22Rv1 (cell line): ENCODE measurements at regions not wholly inside any gene's neighbourhood (a gene's known extent, or its start where the extent isn't known, plus 50 kb on each side); places are given as distances from the start of the nearest gene placed in this dataset.
"Not testable (repeated sequence)": the region's sequence is repeated elsewhere in the genome, so short reads cannot be mapped to it uniquely, and the experiment has no call there.

Experiments used
- H3K27ac ChIP-seq: fragments of 450-650 bp; 2 replicates; pipeline ENCODE4 v1.5.1; 2017
- CTCF ChIP-seq: fragments of 450-650 bp; IDR thresholded peaks from 2 replicates; pipeline ENCODE4 v1.5.1; 2017; ENCODE audit warnings: mild to moderate bottlenecking
- ZFX ChIP-seq: fragments of 450-650 bp; IDR thresholded peaks from 2 replicates; pipeline ENCODE4 v1.6.1; 2017; ENCODE audit warnings: antibody characterized with exemption, borderline replicate concordance

DNA sequence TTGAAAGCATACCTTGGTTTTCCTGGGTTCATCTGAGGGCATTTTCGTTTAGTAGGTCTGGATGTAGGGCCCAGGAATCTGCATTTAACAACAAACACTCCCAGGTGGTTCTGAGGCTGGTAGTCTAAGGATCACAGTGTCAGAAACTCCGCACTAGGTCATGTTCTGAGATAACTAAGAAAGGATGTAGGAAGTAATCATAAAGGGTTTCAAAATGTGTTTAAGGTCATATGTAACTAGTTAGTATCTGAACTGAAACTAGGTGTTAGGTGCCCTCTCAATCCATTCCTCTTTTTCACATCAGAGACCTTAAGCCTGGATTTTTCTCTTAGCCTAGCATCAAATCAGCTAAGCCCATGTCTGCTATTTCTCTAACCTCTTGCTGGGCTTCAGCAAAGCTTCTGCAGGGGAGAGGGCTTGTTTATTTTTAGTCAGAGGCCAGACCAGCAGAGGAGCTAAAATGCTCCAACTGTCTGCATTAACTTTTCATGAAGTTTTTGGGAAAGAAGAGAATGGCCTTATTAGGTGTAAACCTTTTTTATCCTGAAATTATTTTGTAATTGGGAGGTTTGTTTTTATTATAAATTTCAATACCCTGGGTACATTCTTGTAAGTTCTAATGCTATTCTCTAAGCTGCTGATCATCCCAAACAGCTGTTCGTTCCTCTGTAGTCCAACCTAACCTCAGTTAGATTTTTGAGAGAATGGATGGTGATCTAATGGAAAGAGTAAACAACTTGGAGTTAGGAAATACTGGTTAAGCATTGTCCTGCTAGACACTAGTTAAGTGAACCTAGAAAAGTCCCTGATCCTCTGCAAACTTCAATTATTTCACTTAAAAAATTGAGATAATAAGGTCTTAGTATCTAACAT lies 262.8 kb upstream of the RFC3 start:
- TF ChIP-seq ZFX, result no peak
- TF ChIP-seq CTCF, result no peak

DNA sequence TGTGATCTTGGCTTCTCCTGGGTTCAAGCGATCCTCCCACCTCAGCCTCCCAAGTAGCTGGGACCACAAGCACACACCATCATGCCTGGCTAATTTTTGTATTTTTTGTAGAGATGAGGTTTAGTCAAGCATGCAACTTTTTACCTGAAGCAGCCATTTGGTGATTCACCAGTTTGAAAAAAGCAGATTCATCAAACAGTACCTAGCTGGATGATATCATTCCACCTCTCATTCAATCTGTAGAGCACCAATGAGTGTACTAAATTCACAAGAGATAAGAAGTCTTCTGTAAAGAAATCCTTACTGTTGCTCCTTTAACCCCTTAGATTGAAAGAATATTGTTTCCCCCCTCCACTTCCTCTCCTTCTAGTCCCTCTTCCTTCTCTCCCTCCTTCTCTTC lies 261.1 kb upstream of the RFC3 start:
- H3K27ac ChIP-seq, result no peak overlapping the region

More for the DNA sequence above, 262.8 kb upstream of the RFC3 start:
- no peak overlapping the region for H3K27ac ChIP-seq

DNA sequence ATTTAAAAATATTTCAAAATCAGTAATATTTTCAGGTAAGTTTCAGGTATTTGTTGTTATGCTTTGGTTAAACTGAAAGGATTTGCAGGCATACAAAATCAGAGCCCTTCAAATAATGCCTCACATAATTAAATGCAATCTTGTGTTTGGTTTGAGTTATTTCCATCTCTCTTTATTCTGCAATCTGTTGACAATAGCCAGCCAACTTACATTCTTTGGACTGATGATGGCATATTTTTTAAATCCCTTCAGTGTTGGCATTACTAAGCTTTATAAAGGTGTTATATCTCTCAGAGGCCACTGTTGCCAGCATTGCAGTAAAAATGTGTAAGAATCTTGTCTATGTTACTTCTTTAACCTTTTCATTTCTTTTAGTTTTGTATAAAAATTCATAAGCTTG lies 257.2 kb upstream of the RFC3 start:
- no peak for TF ChIP-seq CTCF
- no peak for TF ChIP-seq ZFX
- no peak overlapping the region for H3K27ac ChIP-seq

More for the DNA sequence above, 261.1 kb upstream of the RFC3 start:
- TF ChIP-seq ZFX (no peak), CTCF (no peak)

- H3K27ac ChIP-seq, result no peak overlapping the region
- no peak for TF ChIP-seq CTCF
Measured at GRCh38 chr13:33561627-33562026, 256.3 kb upstream of the RFC3 start.

- TF ChIP-seq CTCF (no peak), ZFX (no peak)
Measured at GRCh38 chr13:33571618-33572017, 246.3 kb upstream of the RFC3 start.

DNA sequence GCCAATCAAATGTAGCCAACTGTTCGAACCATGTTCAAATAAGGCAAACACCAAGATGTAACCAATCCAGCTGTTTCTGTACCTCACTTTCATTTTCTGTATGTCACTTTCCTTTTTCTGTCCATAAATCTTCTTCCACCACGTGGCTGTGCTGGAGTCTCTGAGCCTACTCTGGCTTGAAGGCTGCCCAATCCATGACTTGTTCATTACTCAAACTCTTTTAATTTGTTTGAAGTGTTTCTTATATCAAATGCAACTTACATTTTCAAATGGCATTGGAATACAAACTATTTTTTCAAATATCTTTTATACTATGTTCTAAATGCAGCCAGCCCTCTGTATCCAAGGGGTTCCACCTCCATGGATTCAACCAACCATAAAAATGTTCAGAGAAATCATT lies 245.6 kb upstream of the RFC3 start:
- not testable (repeated sequence) for H3K27ac ChIP-seq

More at GRCh38 chr13:33571618-33572017, 246.3 kb upstream of the RFC3 start:
- H3K27ac ChIP-seq, result no peak overlapping the region

DNA sequence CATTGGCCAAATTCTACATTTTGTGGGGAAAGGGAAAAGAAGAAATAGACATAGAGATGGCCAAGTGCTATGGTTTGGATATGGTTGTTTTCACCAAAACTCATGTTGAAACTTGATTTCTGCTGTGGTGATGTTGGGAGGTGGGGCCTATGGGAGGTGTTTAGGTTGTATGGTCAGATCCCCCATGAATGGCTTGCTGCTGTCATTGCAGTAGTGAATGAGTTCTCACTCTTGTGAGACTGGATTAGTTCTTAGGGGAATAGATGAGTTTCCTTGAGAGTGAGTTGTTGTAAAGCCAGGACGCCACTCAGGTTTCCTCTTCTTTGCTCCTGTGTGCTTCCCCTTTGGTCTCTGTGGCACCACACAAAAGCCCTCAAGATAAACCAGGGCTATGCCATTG lies 242.6 kb upstream of the RFC3 start:
- TF ChIP-seq ZFX, result no peak
- TF ChIP-seq CTCF, result no peak
- H3K27ac ChIP-seq, result no peak overlapping the region

DNA sequence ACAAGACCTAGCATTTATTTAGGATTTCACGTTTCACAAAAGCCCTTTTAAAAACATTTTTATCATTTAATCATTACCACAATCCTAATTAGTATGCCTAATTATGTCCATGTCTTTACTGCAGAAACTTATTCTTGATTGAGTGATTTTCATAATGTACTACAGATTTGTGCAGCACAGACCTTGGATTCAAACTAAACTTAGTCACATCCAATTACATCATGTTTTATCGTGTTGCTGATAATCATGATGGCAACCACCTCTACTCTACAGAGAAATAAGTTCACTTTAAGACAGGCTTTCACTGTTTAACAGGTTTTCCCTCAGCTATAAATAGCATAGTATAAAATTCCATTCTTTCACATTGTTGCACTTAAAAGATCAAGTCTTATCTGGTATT lies 240.9 kb upstream of the RFC3 start:
- no peak for TF ChIP-seq CTCF
- no peak for TF ChIP-seq ZFX
- H3K27ac ChIP-seq, result no peak overlapping the region
